ENCODE measurements at regions not wholly inside any gene's neighbourhood (a gene's known extent, or its start where the extent isn't known, plus 50 kb on each side); places are given as distances from the start of the nearest gene placed in this dataset.

GRCh38 chr11:45752106-45752505 lies 52.8 kb upstream of the SLC35C1 start:
- intact Hi-C loops (cut with micrococcal nuclease; ENCODE audit: unreplicated experiment) (no loop called here), in situ Hi-C loops (cut with HindIII; ENCODE audit: extremely low pct_ligation_motif_present, low pct_unique_long_range_greater_than_20kb) (no loop called here)
- no peaks in the 10 kb centered on the region for H3K36me3 ChIP-seq (replicated peaks in 1 of 2; ENCODE audit: control insufficient read depth in 1 of 2, insufficient read depth in 2 of 2, low read length in 2 of 2)
- no peak overlapping the region for H3K4me2 ChIP-seq (ENCODE audit: low read depth, low read length)
- H3K4me3 ChIP-seq (replicated peaks in 1 of 3; ENCODE audit: insufficient read depth in 1 of 3, low read depth in 2 of 3, low read length in 3 of 3), result no peak overlapping the region
- no peak overlapping the region for H3K27ac ChIP-seq (ENCODE audit: extremely low read length, insufficient read depth, low read length)
- H2AFZ ChIP-seq (ENCODE audit: low read length), result no peak overlapping the region
- no peak for TF ChIP-seq STAG1 (CRISPR knock-in tag; IDR thresholded peaks at IDR 0.05)
- ChIA-PET CTCF (ENCODE audit: low intra/inter-chr PET ratio, low total read pairs) (no interaction called here), POLR2A (no interaction called here)
- no peaks in the 10 kb centered on the region for H3K4me1 ChIP-seq (ENCODE audit: insufficient read depth, low read length)
- no TSS peak for BruUV-seq (replicated peaks)
- peaks cover 5 to 43% of the 10 kb centered on the region in 2 experiments; a peak in 4 of 5 replicates for H3K27me3 ChIP-seq (ENCODE audit: control insufficient read depth in 1 of 2, insufficient read depth in 2 of 2, low read length in 2 of 2)
- no peaks in the 10 kb centered on the region for H3K9me3 ChIP-seq (ENCODE audit: low read length)
- DNase-seq (ENCODE audit: low spot score), result no peak
- H3K9ac ChIP-seq (ENCODE audit: insufficient read depth, low read depth, low read length), result no peak overlapping the region
- 61% methylated on average over 11 of the region's 11 CpGs for WGBS (ENCODE audit: low lambda C conversion rate)
- no peak for ATAC-seq
- FAIRE-seq, result no peak
- H4K20me1 ChIP-seq (ENCODE audit: insufficient read depth, low read length), result no peaks in the 10 kb centered on the region
- H3K79me2 ChIP-seq (ENCODE audit: insufficient read depth, low read length), result no peaks in the 10 kb centered on the region

GRCh38 chr11:45751430-45751829 lies 53.5 kb upstream of the SLC35C1 start:
- in situ Hi-C loops (cut with HindIII; ENCODE audit: extremely low pct_ligation_motif_present, low pct_unique_long_range_greater_than_20kb) (no loop called here), intact Hi-C loops (cut with micrococcal nuclease; ENCODE audit: unreplicated experiment) (no loop called here)
- CTCF ChIA-PET (ENCODE audit: low intra/inter-chr PET ratio, low total read pairs), result no interaction called here
- ATAC-seq (no peak), FAIRE-seq (no peak), DNase-seq (ENCODE audit: low spot score) (no peak)
- H3K27me3 ChIP-seq (ENCODE audit: control insufficient read depth in 1 of 2, insufficient read depth in 2 of 2, low read length in 2 of 2), result peaks cover 5 to 43% of the 10 kb centered on the region in 2 experiments; a peak in 4 of 5 replicates
- H3K4me3 ChIP-seq (replicated peaks in 1 of 3; ENCODE audit: insufficient read depth in 1 of 3, low read depth in 2 of 3, low read length in 3 of 3), result no peak overlapping the region
- no peaks in the 10 kb centered on the region for H4K20me1 ChIP-seq (ENCODE audit: insufficient read depth, low read length)
- H3K4me2 ChIP-seq (ENCODE audit: low read depth, low read length), result no peak overlapping the region
- no peak overlapping the region for H3K9ac ChIP-seq (ENCODE audit: insufficient read depth, low read depth, low read length)
- no peaks in the 10 kb centered on the region for H3K9me3 ChIP-seq (ENCODE audit: low read length)
- no peaks in the 10 kb centered on the region for H3K4me1 ChIP-seq (ENCODE audit: insufficient read depth, low read length)
- TF ChIP-seq TBL1XR1 (IDR thresholded peaks at IDR 0.05; ENCODE audit: borderline replicate concordance, low read length, partially characterized antibody) (no peak), RFX5 (IDR thresholded peaks at IDR 0.05; ENCODE audit: low read depth, low read length) (peak; percentile 87), RFX1 (IDR thresholded peaks at IDR 0.05) (peak; percentile 57; the same call in 1 of the 2 replicates), HMG20B (CRISPR knock-in tag; conservative IDR thresholded peaks at IDR 0.05) (no peak)
- BruUV-seq (replicated peaks), result no TSS peak
- no peaks in the 10 kb centered on the region for H3K79me2 ChIP-seq (ENCODE audit: insufficient read depth, low read length)
- H3K27ac ChIP-seq (ENCODE audit: extremely low read length, insufficient read depth, low read length), result no peak overlapping the region
- POLR2A ChIA-PET, result no interaction called here
- H3K36me3 ChIP-seq (replicated peaks in 1 of 2; ENCODE audit: control insufficient read depth in 1 of 2, insufficient read depth in 2 of 2, low read length in 2 of 2), result no peaks in the 10 kb centered on the region
- H2AFZ ChIP-seq (ENCODE audit: low read length), result no peak overlapping the region
- 46% methylated on average over 7 of the region's 7 CpGs for WGBS (ENCODE audit: low lambda C conversion rate)
